ENCODE measurements at regions not wholly inside any gene's neighbourhood (a gene's known extent, or its start where the extent isn't known, plus 50 kb on each side); places are given as distances from the start of the nearest gene placed in this dataset.

DNA sequence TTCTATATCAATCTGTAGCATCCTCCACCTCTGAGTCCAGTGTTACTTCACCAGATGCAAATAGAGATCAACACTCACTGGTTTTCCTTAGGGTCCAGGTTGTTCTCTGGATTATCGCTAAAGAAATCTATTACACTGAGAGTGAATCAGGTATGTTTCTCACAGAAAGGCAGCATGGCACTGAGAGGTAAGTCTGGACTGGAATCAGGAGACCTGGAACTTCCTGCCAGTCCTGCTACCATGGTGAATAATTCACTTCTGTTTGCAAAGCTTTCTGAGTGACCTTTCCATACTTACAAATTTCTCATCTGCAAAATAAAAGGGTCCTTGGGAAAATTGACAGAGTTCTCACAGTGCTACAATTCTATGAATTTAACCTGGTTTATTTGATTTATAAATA, 1583.3 kb downstream of the MRPL39 start:
- TF ChIP-seq TCF12 (IDR thresholded peaks at IDR 0.05; ENCODE audit: low read depth), result no peak
- TF ChIP-seq, protein P1, sequence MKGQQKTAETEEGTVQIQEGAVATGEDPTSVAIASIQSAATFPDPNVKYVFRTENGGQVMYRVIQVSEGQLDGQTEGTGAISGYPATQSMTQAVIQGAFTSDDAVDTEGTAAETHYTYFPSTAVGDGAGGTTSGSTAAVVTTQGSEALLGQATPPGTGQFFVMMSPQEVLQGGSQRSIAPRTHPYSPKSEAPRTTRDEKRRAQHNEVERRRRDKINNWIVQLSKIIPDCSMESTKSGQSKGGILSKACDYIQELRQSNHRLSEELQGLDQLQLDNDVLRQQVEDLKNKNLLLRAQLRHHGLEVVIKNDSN (IDR thresholded peaks at IDR 0.05), result no peak
- TF ChIP-seq, protein P2, sequence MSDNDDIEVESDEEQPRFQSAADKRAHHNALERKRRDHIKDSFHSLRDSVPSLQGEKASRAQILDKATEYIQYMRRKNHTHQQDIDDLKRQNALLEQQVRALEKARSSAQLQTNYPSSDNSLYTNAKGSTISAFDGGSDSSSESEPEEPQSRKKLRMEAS (IDR thresholded peaks at IDR 0.05), result no peak
- no peak for TF ChIP-seq TEAD4 (IDR thresholded peaks at IDR 0.05)
- no peak for TF ChIP-seq TAF1 (IDR thresholded peaks at IDR 0.05; ENCODE audit: low read depth)
- no peak for TF ChIP-seq NFIC (IDR thresholded peaks at IDR 0.05)
- TF ChIP-seq EP300 (IDR thresholded peaks at IDR 0.05; ENCODE audit: borderline replicate concordance), result no peak
- TF ChIP-seq EGR1 (IDR thresholded peaks at IDR 0.05), result no peak
- TF ChIP-seq ZBTB7A (IDR thresholded peaks at IDR 0.05; ENCODE audit: low read depth), result no peak
- TF ChIP-seq CREB1 (IDR thresholded peaks at IDR 0.05; ENCODE audit: low read depth), result no peak
- TF ChIP-seq, protein P3, sequence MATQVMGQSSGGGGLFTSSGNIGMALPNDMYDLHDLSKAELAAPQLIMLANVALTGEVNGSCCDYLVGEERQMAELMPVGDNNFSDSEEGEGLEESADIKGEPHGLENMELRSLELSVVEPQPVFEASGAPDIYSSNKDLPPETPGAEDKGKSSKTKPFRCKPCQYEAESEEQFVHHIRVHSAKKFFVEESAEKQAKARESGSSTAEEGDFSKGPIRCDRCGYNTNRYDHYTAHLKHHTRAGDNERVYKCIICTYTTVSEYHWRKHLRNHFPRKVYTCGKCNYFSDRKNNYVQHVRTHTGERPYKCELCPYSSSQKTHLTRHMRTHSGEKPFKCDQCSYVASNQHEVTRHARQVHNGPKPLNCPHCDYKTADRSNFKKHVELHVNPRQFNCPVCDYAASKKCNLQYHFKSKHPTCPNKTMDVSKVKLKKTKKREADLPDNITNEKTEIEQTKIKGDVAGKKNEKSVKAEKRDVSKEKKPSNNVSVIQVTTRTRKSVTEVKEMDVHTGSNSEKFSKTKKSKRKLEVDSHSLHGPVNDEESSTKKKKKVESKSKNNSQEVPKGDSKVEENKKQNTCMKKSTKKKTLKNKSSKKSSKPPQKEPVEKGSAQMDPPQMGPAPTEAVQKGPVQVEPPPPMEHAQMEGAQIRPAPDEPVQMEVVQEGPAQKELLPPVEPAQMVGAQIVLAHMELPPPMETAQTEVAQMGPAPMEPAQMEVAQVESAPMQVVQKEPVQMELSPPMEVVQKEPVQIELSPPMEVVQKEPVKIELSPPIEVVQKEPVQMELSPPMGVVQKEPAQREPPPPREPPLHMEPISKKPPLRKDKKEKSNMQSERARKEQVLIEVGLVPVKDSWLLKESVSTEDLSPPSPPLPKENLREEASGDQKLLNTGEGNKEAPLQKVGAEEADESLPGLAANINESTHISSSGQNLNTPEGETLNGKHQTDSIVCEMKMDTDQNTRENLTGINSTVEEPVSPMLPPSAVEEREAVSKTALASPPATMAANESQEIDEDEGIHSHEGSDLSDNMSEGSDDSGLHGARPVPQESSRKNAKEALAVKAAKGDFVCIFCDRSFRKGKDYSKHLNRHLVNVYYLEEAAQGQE (IDR thresholded peaks at IDR 0.05; ENCODE audit: low read depth), result no peak
- TF ChIP-seq CEBPB (IDR thresholded peaks at IDR 0.05), result no peak
- TF ChIP-seq RAD21 (IDR thresholded peaks at IDR 0.05; ENCODE audit: low read depth), result no peak
- no peak for TF ChIP-seq YY1 (IDR thresholded peaks at IDR 0.05; ENCODE audit: low read depth)

DNA sequence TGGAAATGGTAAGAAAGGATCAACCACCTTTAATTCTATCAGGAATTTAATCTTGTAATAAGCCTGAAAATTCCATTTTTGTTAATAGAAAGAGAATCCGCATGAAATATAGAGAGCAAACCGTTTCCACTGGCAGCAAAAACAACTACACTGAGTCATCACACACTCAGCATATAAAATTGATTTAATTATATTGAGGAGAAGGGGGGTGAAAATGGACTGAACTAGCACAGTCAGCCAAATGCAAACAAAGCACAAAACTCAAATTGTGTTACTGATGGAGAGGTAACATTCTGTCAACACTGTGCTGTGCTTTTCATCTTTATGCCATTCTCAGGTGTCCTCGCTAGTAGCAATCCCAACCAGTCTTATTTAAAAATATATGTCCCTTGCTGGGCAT, 1583.9 kb downstream of the MRPL39 start:
- TF ChIP-seq NFIC (IDR thresholded peaks at IDR 0.05) (no peak), FOXM1 (IDR thresholded peaks at IDR 0.05; ENCODE audit: borderline replicate concordance, low read depth) (no peak), RAD21 (IDR thresholded peaks at IDR 0.05; ENCODE audit: low read depth) (no peak), ZBTB7A (IDR thresholded peaks at IDR 0.05; ENCODE audit: low read depth) (no peak), CREB1 (IDR thresholded peaks at IDR 0.05; ENCODE audit: low read depth) (no peak), YY1 (IDR thresholded peaks at IDR 0.05; ENCODE audit: low read depth) (no peak), EGR1 (IDR thresholded peaks at IDR 0.05) (no peak), EP300 (IDR thresholded peaks at IDR 0.05; ENCODE audit: borderline replicate concordance) (no peak), TAF1 (IDR thresholded peaks at IDR 0.05; ENCODE audit: low read depth) (no peak), TCF12 (IDR thresholded peaks at IDR 0.05; ENCODE audit: low read depth) (no peak), CEBPB (IDR thresholded peaks at IDR 0.05) (no peak), TEAD4 (IDR thresholded peaks at IDR 0.05) (no peak)
- TF ChIP-seq, protein P1 (IDR thresholded peaks at IDR 0.05), result no peak
- TF ChIP-seq, protein P3 (IDR thresholded peaks at IDR 0.05; ENCODE audit: low read depth), result no peak
- TF ChIP-seq, protein P2 (IDR thresholded peaks at IDR 0.05), result no peak

DNA sequence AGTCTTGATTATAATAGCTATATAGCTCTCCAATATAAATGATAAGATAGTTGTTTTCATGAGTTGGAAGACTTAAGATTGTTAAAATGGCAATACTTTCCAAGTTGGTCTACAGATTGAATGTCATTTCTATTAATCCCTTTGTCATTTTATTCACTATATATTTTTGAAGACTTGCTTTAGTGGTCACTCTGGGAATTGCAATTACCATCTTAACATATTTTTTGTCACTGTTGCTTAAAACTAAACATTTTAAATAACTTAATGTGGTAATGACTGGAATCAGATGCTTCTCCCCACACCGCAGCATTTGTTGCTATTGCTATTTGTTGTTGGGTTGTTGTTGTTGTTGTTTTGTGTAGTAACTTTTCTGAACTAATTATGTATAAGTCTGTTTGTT, 1592.9 kb downstream of the MRPL39 start:
- TF ChIP-seq RAD21 (IDR thresholded peaks at IDR 0.05; ENCODE audit: low read depth) (no peak), TEAD4 (IDR thresholded peaks at IDR 0.05) (no peak), TCF12 (IDR thresholded peaks at IDR 0.05; ENCODE audit: low read depth) (no peak), ZBTB7A (IDR thresholded peaks at IDR 0.05; ENCODE audit: low read depth) (no peak), FOXM1 (IDR thresholded peaks at IDR 0.05; ENCODE audit: borderline replicate concordance, low read depth) (no peak), YY1 (IDR thresholded peaks at IDR 0.05; ENCODE audit: low read depth) (no peak), EGR1 (IDR thresholded peaks at IDR 0.05) (no peak), CREB1 (IDR thresholded peaks at IDR 0.05; ENCODE audit: low read depth) (no peak), CEBPB (IDR thresholded peaks at IDR 0.05) (no peak), EP300 (IDR thresholded peaks at IDR 0.05; ENCODE audit: borderline replicate concordance) (no peak), NFIC (IDR thresholded peaks at IDR 0.05) (no peak), TAF1 (IDR thresholded peaks at IDR 0.05; ENCODE audit: low read depth) (no peak)
- TF ChIP-seq, protein P1 (IDR thresholded peaks at IDR 0.05), result no peak
- TF ChIP-seq, protein P3 (IDR thresholded peaks at IDR 0.05; ENCODE audit: low read depth), result no peak
- TF ChIP-seq, protein P2 (IDR thresholded peaks at IDR 0.05), result no peak
